Uterus (tissue), 3 donors: ENCODE measurements at regions not wholly inside any gene's neighbourhood (a gene's known extent, or its start where the extent isn't known, plus 50 kb on each side); places are given as distances from the start of the nearest gene placed in this dataset.

Source experiments
- DNase-seq, 2 donors: peaks; one replicate each; pipeline ENCODE4 v3.0.0-alpha.2; 2019 to 2020
- H3K27ac ChIP-seq, 2 donors: fragments of 200-600 bp; sonication (generic); 1 replicate in 1 of 2; 2 replicates in 1 of 2; pipeline ENCODE4 v1.5.1; 2016 to 2018
- H3K27me3 ChIP-seq, 2 donors: fragments of 200-600 bp; sonication (generic); one replicate each; pipeline ENCODE4 v1.5.1; 2018 to 2019; ENCODE audit warnings: control low read depth in 1 of 2
- H3K36me3 ChIP-seq, 2 donors: fragments of 200-600 bp; sonication (generic); one replicate each; pipeline ENCODE4 v1.5.1; 2019; ENCODE audit warnings: control low read depth in 1 of 2
- H3K4me1 ChIP-seq, 2 donors: fragments of 200-600 bp; sonication (generic); one replicate each; pipeline ENCODE4 v1.5.1; 2018 to 2019; ENCODE audit warnings: control low read depth in 1 of 2
- H3K4me3 ChIP-seq, 2 donors: fragments of 200-600 bp; sonication (generic); 1 replicate in 1 of 2; 2 replicates in 1 of 2; pipeline ENCODE4 v1.5.1; 2018 to 2019; ENCODE audit warnings: mild to moderate bottlenecking in 1 of 2
- H3K9me3 ChIP-seq, 2 donors: fragments of 200-600 bp; sonication (generic); one replicate each; pipeline ENCODE4 v1.5.1; 2019; ENCODE audit warnings: control low read depth in 1 of 2
- CTCF ChIP-seq, 4 experiments: fragments of 200-600 bp in 2 of 4; fragments of 450-650 bp in 2 of 4; sonication (generic) in 2 of 4; IDR thresholded peaks; one replicate each; pipeline ENCODE4 v1.5.1; 2016 to 2019; ENCODE audit warnings: antibody characterized with exemption in 4 of 4, mild to moderate bottlenecking in 2 of 4, moderate library complexity in 1 of 4
- POLR2A ChIP-seq, 2 donors: fragments of 450-650 bp; IDR thresholded peaks; one replicate each; pipeline ENCODE4 v1.6.1; 2016; ENCODE audit warnings: antibody characterized with exemption in 2 of 2, mild to moderate bottlenecking in 1 of 2, moderate library complexity in 1 of 2
- intact Hi-C: fragments of 100-400 bp; cut with DNase I; formaldehyde crosslinking; loops from one replicate; pipeline ENCODE4 v1.15.1; 2023; ENCODE audit warnings: low total_unique reads
- donor health status: DM: yes; HTN: yes; CAD: no.

GRCh38 chr5:29982457-29982856, 1211.0 kb upstream of the CDH6 start:
- H3K36me3 ChIP-seq: no peaks in the 10 kb centered on the region
- TF ChIP-seq CTCF (IDR thresholded peaks at IDR 0.05) (no peak), POLR2A (IDR thresholded peaks at IDR 0.05) (no peak)
- no peak for DNase-seq
- no peaks in the 10 kb centered on the region for H3K9me3 ChIP-seq
- no peak overlapping the region for H3K4me3 ChIP-seq
- H3K4me1 ChIP-seq: no peaks in the 10 kb centered on the region
- intact Hi-C loops: no loop called here
- H3K27ac ChIP-seq: no peak overlapping the region
- no peaks in the 10 kb centered on the region for H3K27me3 ChIP-seq

DNA sequence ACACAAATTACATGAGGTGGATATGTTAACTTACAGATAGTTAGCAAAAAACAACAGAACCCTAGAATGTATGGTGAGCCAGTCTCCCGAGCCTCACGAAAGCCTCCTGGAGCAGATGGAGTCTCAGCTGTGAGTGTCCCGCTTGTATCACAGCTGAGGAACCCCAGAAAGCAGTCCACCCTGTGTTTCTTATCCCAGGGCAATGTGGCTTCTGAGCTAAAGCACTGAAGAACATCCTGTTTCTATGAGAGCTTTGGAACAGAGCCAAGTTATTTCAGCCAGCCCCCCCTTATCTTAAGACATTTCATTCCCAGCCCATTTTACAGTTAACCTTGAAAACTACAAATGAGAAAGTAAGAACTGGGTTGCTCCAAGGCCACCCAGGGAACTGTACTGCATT, 1220.9 kb upstream of the CDH6 start:
- H3K27ac ChIP-seq: no peak overlapping the region
- H3K4me3 ChIP-seq: no peak overlapping the region
- intact Hi-C loops: no loop called here
- H3K36me3 ChIP-seq: no peaks in the 10 kb centered on the region
- H3K9me3 ChIP-seq: no peaks in the 10 kb centered on the region
- H3K4me1 ChIP-seq: no peaks in the 10 kb centered on the region
- H3K27me3 ChIP-seq: no peaks in the 10 kb centered on the region
- TF ChIP-seq CTCF (IDR thresholded peaks at IDR 0.05): no peak
- no peak for TF ChIP-seq POLR2A (IDR thresholded peaks at IDR 0.05)
- no peak for DNase-seq

GRCh38 chr5:29963956-29964355, 1229.5 kb upstream of the CDH6 start:
- no peak for DNase-seq
- Histone ChIP-seq H3K4me1 (no peaks in the 10 kb centered on the region), H3K9me3 (no peaks in the 10 kb centered on the region), H3K27me3 (no peaks in the 10 kb centered on the region), H3K4me3 (no peak overlapping the region), H3K36me3 (no peaks in the 10 kb centered on the region), H3K27ac (no peak overlapping the region)
- no peak for TF ChIP-seq CTCF (IDR thresholded peaks at IDR 0.05)
- TF ChIP-seq POLR2A (IDR thresholded peaks at IDR 0.05): no peak
- intact Hi-C loops: no loop called here

- Histone ChIP-seq H3K4me1 (no peaks in the 10 kb centered on the region), H3K9me3 (no peaks in the 10 kb centered on the region), H3K4me3 (no peak overlapping the region), H3K27me3 (no peaks in the 10 kb centered on the region), H3K36me3 (no peaks in the 10 kb centered on the region), H3K27ac (no peak overlapping the region)
- no peak for DNase-seq
- intact Hi-C loops: no loop called here
- TF ChIP-seq POLR2A (IDR thresholded peaks at IDR 0.05) (no peak), CTCF (IDR thresholded peaks at IDR 0.05) (no peak)
Measured at GRCh38 chr5:29960323-29960722, 1233.2 kb upstream of the CDH6 start.

- no peaks in the 10 kb centered on the region for H3K27me3 ChIP-seq
- H3K9me3 ChIP-seq: no peaks in the 10 kb centered on the region
- no peak overlapping the region for H3K4me3 ChIP-seq
- intact Hi-C loops: no loop called here
- TF ChIP-seq POLR2A (IDR thresholded peaks at IDR 0.05) (no peak), CTCF (IDR thresholded peaks at IDR 0.05) (no peak)
- H3K36me3 ChIP-seq: no peaks in the 10 kb centered on the region
- no peaks in the 10 kb centered on the region for H3K4me1 ChIP-seq
- H3K27ac ChIP-seq: no peak overlapping the region
- no peak for DNase-seq
Measured at GRCh38 chr5:29950416-29951145, 1242.9 kb upstream of the CDH6 start.
